GM12872 (cell line): ENCODE measurements at regions not wholly inside any gene's neighbourhood (a gene's known extent, or its start where the extent isn't known, plus 50 kb on each side); places are given as distances from the start of the nearest gene placed in this dataset.

Source experiments
- TF ChIP-seq, protein P1 (sequence below): IDR thresholded peaks from 3 replicates; pipeline ENCODE4 v1.5.1; 2011; ENCODE audit warnings: low read depth, mild to moderate bottlenecking, low read length, moderate library complexity; ENCODE audit not compliant: insufficient read depth

DNA sequence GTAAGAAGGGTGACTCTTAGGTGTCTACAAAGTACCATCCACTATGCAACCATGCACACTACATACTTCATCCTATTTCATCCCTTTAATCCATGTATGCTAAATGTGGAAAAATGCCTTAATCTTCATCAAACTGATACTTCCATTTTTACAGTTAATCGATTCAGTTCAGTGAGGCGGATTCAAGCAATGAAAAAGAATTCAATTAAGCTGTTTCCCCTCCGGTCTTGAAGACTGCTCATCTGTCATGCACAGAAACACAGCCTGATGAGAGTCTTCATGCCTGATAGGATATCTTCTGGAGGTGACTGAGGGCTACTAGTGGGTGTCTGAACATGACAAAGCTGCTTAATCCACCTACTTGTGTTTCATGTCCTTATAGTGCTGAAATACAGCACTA, 270.6 kb upstream of the ALCAM start:
- TF ChIP-seq, protein P1, sequence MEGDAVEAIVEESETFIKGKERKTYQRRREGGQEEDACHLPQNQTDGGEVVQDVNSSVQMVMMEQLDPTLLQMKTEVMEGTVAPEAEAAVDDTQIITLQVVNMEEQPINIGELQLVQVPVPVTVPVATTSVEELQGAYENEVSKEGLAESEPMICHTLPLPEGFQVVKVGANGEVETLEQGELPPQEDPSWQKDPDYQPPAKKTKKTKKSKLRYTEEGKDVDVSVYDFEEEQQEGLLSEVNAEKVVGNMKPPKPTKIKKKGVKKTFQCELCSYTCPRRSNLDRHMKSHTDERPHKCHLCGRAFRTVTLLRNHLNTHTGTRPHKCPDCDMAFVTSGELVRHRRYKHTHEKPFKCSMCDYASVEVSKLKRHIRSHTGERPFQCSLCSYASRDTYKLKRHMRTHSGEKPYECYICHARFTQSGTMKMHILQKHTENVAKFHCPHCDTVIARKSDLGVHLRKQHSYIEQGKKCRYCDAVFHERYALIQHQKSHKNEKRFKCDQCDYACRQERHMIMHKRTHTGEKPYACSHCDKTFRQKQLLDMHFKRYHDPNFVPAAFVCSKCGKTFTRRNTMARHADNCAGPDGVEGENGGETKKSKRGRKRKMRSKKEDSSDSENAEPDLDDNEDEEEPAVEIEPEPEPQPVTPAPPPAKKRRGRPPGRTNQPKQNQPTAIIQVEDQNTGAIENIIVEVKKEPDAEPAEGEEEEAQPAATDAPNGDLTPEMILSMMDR: no peak

- TF ChIP-seq, protein P1: no peak
Observed at GRCh38 chr3:105101603-105102002, 265.1 kb upstream of the ALCAM start.

- TF ChIP-seq, protein P1: no peak
Observed at GRCh38 chr3:105103139-105103538, 263.6 kb upstream of the ALCAM start.

- TF ChIP-seq, protein P1: no peak
Observed at GRCh38 chr3:105108823-105109222, 257.9 kb upstream of the ALCAM start.

GRCh38 chr3:105118905-105119304, 247.8 kb upstream of the ALCAM start:
- TF ChIP-seq, protein P1: no peak

- TF ChIP-seq, protein P1: no peak
Observed at GRCh38 chr3:105119801-105120340, 246.8 kb upstream of the ALCAM start.

DNA sequence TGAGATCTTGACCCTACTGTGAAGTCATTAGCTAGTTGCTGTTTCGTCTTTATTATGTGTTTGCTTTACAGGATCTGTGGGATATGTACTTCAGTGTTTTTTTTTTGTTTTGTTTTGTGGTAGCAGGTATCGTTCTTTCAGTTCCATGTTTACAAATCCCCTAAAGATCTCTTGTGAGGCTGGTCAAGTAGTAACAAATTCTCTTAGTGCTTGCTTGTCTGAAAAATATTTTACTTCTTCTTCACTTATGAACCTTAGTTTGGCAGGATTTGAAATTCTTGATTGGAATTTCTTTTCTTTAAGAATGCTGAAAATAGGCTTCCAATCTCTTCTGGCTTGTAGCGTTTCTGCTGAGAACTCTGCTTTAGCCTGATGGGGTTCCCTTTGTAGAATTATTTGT, 235.8 kb upstream of the ALCAM start:
- TF ChIP-seq, protein P1: no peak
